Breast epithelium (tissue), 3 donors: ENCODE measurements at regions not wholly inside any gene's neighbourhood (a gene's known extent, or its start where the extent isn't known, plus 50 kb on each side); places are given as distances from the start of the nearest gene placed in this dataset.

Source experiments
- POLR2A ChIP-seq: fragments of 450-650 bp; IDR thresholded peaks from one replicate; pipeline ENCODE4 v1.6.1; 2016; ENCODE audit warnings: antibody characterized with exemption, mild to moderate bottlenecking, moderate library complexity
- POLR2AphosphoS5 ChIP-seq, 3 donors: sonication (generic); formaldehyde crosslinking; IDR thresholded peaks; one replicate each; pipeline ENCODE4 v1.6.1; 2017; ENCODE audit warnings: antibody characterized with exemption in 3 of 3
- TF ChIP-seq, protein P1 (sequence below), 3 donors: fragments of 450-650 bp; IDR thresholded peaks; one replicate each; pipeline ENCODE4 v1.5.1; 2016 to 2017; ENCODE audit warnings: antibody characterized with exemption in 3 of 3, mild to moderate bottlenecking in 3 of 3, moderate library complexity in 3 of 3

GRCh38 chr4:110924761-110925160 is 301.9 kb upstream of the PITX2 start:
- TF ChIP-seq, protein P1, sequence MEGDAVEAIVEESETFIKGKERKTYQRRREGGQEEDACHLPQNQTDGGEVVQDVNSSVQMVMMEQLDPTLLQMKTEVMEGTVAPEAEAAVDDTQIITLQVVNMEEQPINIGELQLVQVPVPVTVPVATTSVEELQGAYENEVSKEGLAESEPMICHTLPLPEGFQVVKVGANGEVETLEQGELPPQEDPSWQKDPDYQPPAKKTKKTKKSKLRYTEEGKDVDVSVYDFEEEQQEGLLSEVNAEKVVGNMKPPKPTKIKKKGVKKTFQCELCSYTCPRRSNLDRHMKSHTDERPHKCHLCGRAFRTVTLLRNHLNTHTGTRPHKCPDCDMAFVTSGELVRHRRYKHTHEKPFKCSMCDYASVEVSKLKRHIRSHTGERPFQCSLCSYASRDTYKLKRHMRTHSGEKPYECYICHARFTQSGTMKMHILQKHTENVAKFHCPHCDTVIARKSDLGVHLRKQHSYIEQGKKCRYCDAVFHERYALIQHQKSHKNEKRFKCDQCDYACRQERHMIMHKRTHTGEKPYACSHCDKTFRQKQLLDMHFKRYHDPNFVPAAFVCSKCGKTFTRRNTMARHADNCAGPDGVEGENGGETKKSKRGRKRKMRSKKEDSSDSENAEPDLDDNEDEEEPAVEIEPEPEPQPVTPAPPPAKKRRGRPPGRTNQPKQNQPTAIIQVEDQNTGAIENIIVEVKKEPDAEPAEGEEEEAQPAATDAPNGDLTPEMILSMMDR (IDR thresholded peaks at IDR 0.05), result no peak
- TF ChIP-seq POLR2A (no peak), POLR2AphosphoS5 (IDR thresholded peaks at IDR 0.05) (no peak)
